H1 (cell line): ENCODE measurements at regions not wholly inside any gene's neighbourhood (a gene's known extent, or its start where the extent isn't known, plus 50 kb on each side); places are given as distances from the start of the nearest gene placed in this dataset.

Experiments
- TF ChIP-seq, protein P1 (sequence below): IDR thresholded peaks from 2 replicates; pipeline ENCODE4 v1.6.1; 2011; ENCODE audit warnings: low read depth, mild to moderate bottlenecking, low read length; ENCODE audit not compliant: insufficient read depth

- TF ChIP-seq, protein P1, sequence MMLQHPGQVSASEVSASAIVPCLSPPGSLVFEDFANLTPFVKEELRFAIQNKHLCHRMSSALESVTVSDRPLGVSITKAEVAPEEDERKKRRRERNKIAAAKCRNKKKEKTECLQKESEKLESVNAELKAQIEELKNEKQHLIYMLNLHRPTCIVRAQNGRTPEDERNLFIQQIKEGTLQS: no peak
These were observed 172.5 kb upstream of the SLITRK5 start (continued) for GRCh38 chr13:87498681-87499080.
